ENCODE measurements at regions not wholly inside any gene's neighbourhood (a gene's known extent, or its start where the extent isn't known, plus 50 kb on each side); places are given as distances from the start of the nearest gene placed in this dataset.

DNA sequence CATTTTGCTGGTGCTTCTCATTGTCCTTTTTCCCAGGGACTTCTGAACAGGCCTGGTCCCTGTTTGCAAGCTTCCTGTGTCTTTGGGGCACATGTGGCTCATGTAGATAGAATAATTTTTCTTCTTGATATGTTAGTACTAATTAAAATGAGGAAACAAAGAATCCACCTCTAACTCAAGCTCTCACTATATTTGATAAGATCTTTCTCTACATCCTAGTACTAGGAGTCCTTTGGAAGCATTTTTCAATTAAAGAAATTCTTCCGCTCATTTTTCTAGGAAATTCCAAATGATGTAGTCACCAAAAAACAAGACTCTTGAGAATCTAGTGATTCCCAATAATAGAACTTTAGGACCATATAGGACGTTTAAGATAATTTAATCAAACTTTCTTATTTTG, 165.3 kb downstream of the SEC61B start:
- H3K4me2 ChIP-seq (ENCODE audit: insufficient read depth, insufficient read length, low read length) = no peak overlapping the region
- no peak overlapping the region for H3K27ac Mint-ChIP-seq

More for the DNA sequence above, 165.3 kb downstream of the SEC61B start:
- Mint-ChIP-seq H3K27me3 (ENCODE audit: low read depth) (no peaks in the 10 kb centered on the region), H3K36me3 (ENCODE audit: insufficient read depth in 1 of 3, low read depth in 3 of 3) (no peaks in the 10 kb centered on the region), H3K4me3 (no peak overlapping the region), H3K9me3 (no peaks in the 10 kb centered on the region; a peak in 1 of 5 replicates), H3K4me1 (peaks cover 3 to 5% of the 10 kb centered on the region in 2 experiments; a peak in 2 of 4 replicates)
- Histone ChIP-seq H2AFZ (ENCODE audit: low read length) (no peak overlapping the region), H4K8ac (replicated peaks; ENCODE audit: insufficient read length, low read depth, low read length) (no peak overlapping the region), H3K4ac (ENCODE audit: low read depth, low read length) (no peak overlapping the region), H3K4me1 (ENCODE audit: insufficient read depth, low read length) (no peaks in the 10 kb centered on the region; the same call in 1 of the 2 replicates), H3K18ac (ENCODE audit: insufficient read length, low read depth, low read length) (no peak overlapping the region), H2BK15ac (ENCODE audit: low read depth, low read length) (no peak overlapping the region), H3K23ac (ENCODE audit: insufficient read length, low read depth, low read length) (no peak overlapping the region), H2BK12ac (ENCODE audit: insufficient read length, low read depth, low read length) (no peak overlapping the region), H3K9ac (ENCODE audit: extremely low read depth, insufficient read length, low read length) (no peak overlapping the region), H3K9me3 (ENCODE audit: control insufficient read depth, low read depth, low read length) (no peaks in the 10 kb centered on the region), H2BK5ac (ENCODE audit: insufficient read length, low read length) (no peak overlapping the region), H3K56ac (ENCODE audit: insufficient read length, low read depth, low read length) (no peak overlapping the region), H3K27me3 (ENCODE audit: insufficient read depth, low read length) (no peaks in the 10 kb centered on the region), H3K79me1 (ENCODE audit: insufficient read depth, low read depth, low read length, poor library complexity, severe bottlenecking) (no peaks in the 10 kb centered on the region), H4K91ac (ENCODE audit: insufficient read length, low read depth, low read length) (no peak overlapping the region), H3K23me2 (ENCODE audit: insufficient read length, low read depth, low read length, poor library complexity, severe bottlenecking) (no peaks in the 10 kb centered on the region), H3T11ph (ENCODE audit: low read length) (no peak overlapping the region), H2BK20ac (ENCODE audit: low read depth, low read length, poor library complexity, severe bottlenecking) (no peak overlapping the region), H2AK5ac (ENCODE audit: insufficient read length, low read length) (no peak overlapping the region), H2BK120ac (ENCODE audit: low read depth, low read length, poor library complexity, severe bottlenecking) (no peak overlapping the region), H3K14ac (ENCODE audit: insufficient read depth, low read length) (no peak overlapping the region), H3K27ac (ENCODE audit: insufficient read length, low read depth, low read length) (no peak overlapping the region), H4K5ac (ENCODE audit: insufficient read length, low read depth, low read length) (no peak overlapping the region), H4K20me1 (ENCODE audit: control insufficient read depth, insufficient read depth, insufficient read length) (no peaks in the 10 kb centered on the region), H3K79me2 (ENCODE audit: insufficient read depth, low read length) (no peaks in the 10 kb centered on the region)
- TF ChIP-seq, protein P1, sequence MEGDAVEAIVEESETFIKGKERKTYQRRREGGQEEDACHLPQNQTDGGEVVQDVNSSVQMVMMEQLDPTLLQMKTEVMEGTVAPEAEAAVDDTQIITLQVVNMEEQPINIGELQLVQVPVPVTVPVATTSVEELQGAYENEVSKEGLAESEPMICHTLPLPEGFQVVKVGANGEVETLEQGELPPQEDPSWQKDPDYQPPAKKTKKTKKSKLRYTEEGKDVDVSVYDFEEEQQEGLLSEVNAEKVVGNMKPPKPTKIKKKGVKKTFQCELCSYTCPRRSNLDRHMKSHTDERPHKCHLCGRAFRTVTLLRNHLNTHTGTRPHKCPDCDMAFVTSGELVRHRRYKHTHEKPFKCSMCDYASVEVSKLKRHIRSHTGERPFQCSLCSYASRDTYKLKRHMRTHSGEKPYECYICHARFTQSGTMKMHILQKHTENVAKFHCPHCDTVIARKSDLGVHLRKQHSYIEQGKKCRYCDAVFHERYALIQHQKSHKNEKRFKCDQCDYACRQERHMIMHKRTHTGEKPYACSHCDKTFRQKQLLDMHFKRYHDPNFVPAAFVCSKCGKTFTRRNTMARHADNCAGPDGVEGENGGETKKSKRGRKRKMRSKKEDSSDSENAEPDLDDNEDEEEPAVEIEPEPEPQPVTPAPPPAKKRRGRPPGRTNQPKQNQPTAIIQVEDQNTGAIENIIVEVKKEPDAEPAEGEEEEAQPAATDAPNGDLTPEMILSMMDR (conservative IDR thresholded peaks at IDR 0.05) = no peak
- DNase-seq = no peak
- no CpG with 5 or more reads among the region's 2 CpGs for WGBS (ENCODE audit: extremely low coverage, insufficient read length, low lambda C conversion rate)
